Spleen (tissue), 11 donors: ENCODE measurements at regions not wholly inside any gene's neighbourhood (a gene's known extent, or its start where the extent isn't known, plus 50 kb on each side); places are given as distances from the start of the nearest gene placed in this dataset.

Experiments used
- DNase-seq: peaks from one replicate; pipeline ENCODE4 v3.0.0-alpha.2; 2020
- H3K27ac ChIP-seq, 8 donors: fragments of 200-600 bp; sonication (generic) in 7 of 8; 1 replicate in 4 of 8; 2 replicates in 4 of 8; pipeline versions ENCODE4 v1.5.0 to v1.8.0; 2016 to 2021; ENCODE audit warnings: inconsistent platforms in 4 of 8, mild to moderate bottlenecking in 4 of 8, moderate library complexity in 1 of 8
- H3K27me3 ChIP-seq, 7 donors: fragments of 200-600 bp; sonication (generic) in 6 of 7; replicated peaks in 1 of 7; 1 replicate in 4 of 7; 2 replicates in 3 of 7; pipeline versions ENCODE4 v1.5.0 to v1.8.0; 2016 to 2021; ENCODE audit warnings: inconsistent platforms in 3 of 7, mild to moderate bottlenecking in 1 of 7
- H3K36me3 ChIP-seq, 6 donors: fragments of 200-600 bp; sonication (generic) in 5 of 6; 1 replicate in 4 of 6; 2 replicates in 2 of 6; pipeline versions ENCODE4 v1.5.0 to v1.8.0; 2016 to 2021; ENCODE audit warnings: inconsistent platforms in 2 of 6
- H3K4me1 ChIP-seq, 6 donors: fragments of 200-600 bp; sonication (generic) in 5 of 6; 1 replicate in 3 of 6; 2 replicates in 3 of 6; pipeline versions ENCODE4 v1.5.0 to v1.8.0; 2016 to 2021; ENCODE audit warnings: inconsistent platforms in 3 of 6
- H3K4me3 ChIP-seq, 8 donors: fragments of 200-600 bp; sonication (generic) in 7 of 8; 1 replicate in 4 of 8; 2 replicates in 4 of 8; pipeline versions ENCODE4 v1.5.0 to v1.8.0; 2016 to 2021; ENCODE audit warnings: inconsistent platforms in 4 of 8, mild to moderate bottlenecking in 4 of 8, moderate library complexity in 2 of 8
- H3K9me3 ChIP-seq, 8 donors: fragments of 200-600 bp; sonication (generic) in 7 of 8; 1 replicate in 4 of 8; 2 replicates in 4 of 8; pipeline versions ENCODE4 v1.5.0 to v1.8.0; 2016 to 2021; ENCODE audit warnings: inconsistent platforms in 4 of 8
- CTCF ChIP-seq, 11 experiments: fragments of 200-600 bp in 7 of 11; fragments of 450-650 bp in 4 of 11; sonication (generic) in 4 of 11; IDR thresholded peaks in 8 of 11; conservative IDR thresholded peaks in 3 of 11; 1 replicate in 7 of 11; 2 replicates in 4 of 11; pipeline versions ENCODE4 v1.4.0 to v1.8.0; 2016 to 2021; ENCODE audit warnings: antibody characterized with exemption in 11 of 11, inconsistent platforms in 4 of 11, mild to moderate bottlenecking in 1 of 11
- POLR2A ChIP-seq, 3 donors: fragments of 450-650 bp; IDR thresholded peaks; one replicate each; pipeline ENCODE4 v1.5.1; 2017; ENCODE audit warnings: antibody characterized with exemption in 3 of 3, mild to moderate bottlenecking in 1 of 3
- POLR2AphosphoS5 ChIP-seq, 3 donors: sonication (generic); formaldehyde crosslinking; IDR thresholded peaks; one replicate each; pipeline ENCODE4 v1.5.1; 2017; ENCODE audit warnings: antibody characterized with exemption in 3 of 3
- WGBS, 5 donors: extraction: QIAGEN DNeasy Blood & Tissue Kit in 3 of 5; methylation state at CpG; one replicate each; pipeline versions ENCODE4 v1.1.5 to v1.1.7; 2013 to 2018; 5-methylcytosine and 5-hydroxymethylcytosine counted together
- intact Hi-C: fragments of 100-400 bp; cut with DNase I; formaldehyde crosslinking; loops from one replicate; pipeline ENCODE4 v1.15.0; 2023; ENCODE audit warnings: low total_unique reads
- donor health status: healthy with polysubstance abuse.
- donor health status: DM: no; HTN: no; CAD: no; lungs with moderate emphysema.
- donor health status: DM: no; HTN: no; CAD: no.
- donor health status: Bipolar disorder and iron deficiency.
- donor health status: healthy.
- donor health status: DM: no; HTN: no; CAD: no.
- donor health status: DM: yes; HTN: yes; CAD: no.

GRCh38 chr6:166076625-166077024, 91.0 kb downstream of the TBXT start:
- intact Hi-C loops = no loop called here
- H3K27me3 ChIP-seq = peaks cover 0 to 17% (median 0%) of the 10 kb centered on the region in 7 donors
- 53 to 86% (median 81%) methylated on average over 3 to 4 of the region's 4 CpGs for WGBS, 5 donors
- H3K4me3 ChIP-seq = no peak overlapping the region
- no peak for TF ChIP-seq POLR2AphosphoS5 (IDR thresholded peaks at IDR 0.05)
- no peak for TF ChIP-seq POLR2A (IDR thresholded peaks at IDR 0.05)
- no peak for TF ChIP-seq CTCF (IDR thresholded peaks at IDR 0.05 in 8 of 11, conservative IDR thresholded peaks at IDR 0.05 in 3 of 11)
- H3K36me3 ChIP-seq = no peaks in the 10 kb centered on the region
- H3K27ac ChIP-seq = no peak overlapping the region
- no peaks in the 10 kb centered on the region for H3K9me3 ChIP-seq
- H3K4me1 ChIP-seq = no peaks in the 10 kb centered on the region
- no peak for DNase-seq

GRCh38 chr6:166075925-166076324, 91.7 kb downstream of the TBXT start:
- Histone ChIP-seq H3K9me3 (no peaks in the 10 kb centered on the region), H3K4me3 (no peak overlapping the region), H3K27me3 (peaks cover 0 to 17% (median 0%) of the 10 kb centered on the region in 7 donors), H3K4me1 (no peaks in the 10 kb centered on the region), H3K36me3 (no peaks in the 10 kb centered on the region), H3K27ac (no peak overlapping the region)
- TF ChIP-seq CTCF (IDR thresholded peaks at IDR 0.05 in 8 of 11, conservative IDR thresholded peaks at IDR 0.05 in 3 of 11) = no peak
- TF ChIP-seq POLR2A (IDR thresholded peaks at IDR 0.05) = no peak
- intact Hi-C loops = no loop called here
- 84 to 96% (median 86%) methylated on average over 5 of the region's 5 CpGs for WGBS, 5 donors
- no peak for DNase-seq

- no peak overlapping the region for H3K27ac ChIP-seq
- H3K4me1 ChIP-seq = no peaks in the 10 kb centered on the region
- intact Hi-C loops = no loop called here
- TF ChIP-seq POLR2AphosphoS5 (IDR thresholded peaks at IDR 0.05) (no peak), CTCF (IDR thresholded peaks at IDR 0.05 in 8 of 11, conservative IDR thresholded peaks at IDR 0.05 in 3 of 11) (no peak), POLR2A (IDR thresholded peaks at IDR 0.05) (no peak)
- 82 to 93% (median 92%) methylated on average over 2 of the region's 2 CpGs for WGBS, 5 donors
- peaks cover 0 to 18% (median 0%) of the 10 kb centered on the region in 7 donors for H3K27me3 ChIP-seq
- no peak overlapping the region for H3K4me3 ChIP-seq
- no peak for DNase-seq
- H3K9me3 ChIP-seq = no peaks in the 10 kb centered on the region
- no peaks in the 10 kb centered on the region for H3K36me3 ChIP-seq
Observed at GRCh38 chr6:166075186-166075585, 92.5 kb downstream of the TBXT start.

GRCh38 chr6:166073082-166073481, 94.6 kb downstream of the TBXT start:
- peaks cover 0 to 22% (median 0%) of the 10 kb centered on the region in 7 donors for H3K27me3 ChIP-seq
- H3K27ac ChIP-seq = no peak overlapping the region
- H3K4me1 ChIP-seq = no peaks in the 10 kb centered on the region
- no peak for TF ChIP-seq POLR2AphosphoS5 (IDR thresholded peaks at IDR 0.05)
- TF ChIP-seq CTCF (IDR thresholded peaks at IDR 0.05 in 8 of 11, conservative IDR thresholded peaks at IDR 0.05 in 3 of 11) = no peak
- no peak for TF ChIP-seq POLR2A (IDR thresholded peaks at IDR 0.05)
- intact Hi-C loops = no loop called here
- no peak overlapping the region for H3K4me3 ChIP-seq
- H3K9me3 ChIP-seq = peaks cover 0 to 12% (median 9%) of the 10 kb centered on the region in 8 donors
- DNase-seq = no peak
- 91 to 94% (median 94%) methylated on average over 9 of the region's 9 CpGs for WGBS, 5 donors
- no peaks in the 10 kb centered on the region for H3K36me3 ChIP-seq
